ENCODE measurements at regions not wholly inside any gene's neighbourhood (a gene's known extent, or its start where the extent isn't known, plus 50 kb on each side); places are given as distances from the start of the nearest gene placed in this dataset.

DNA sequence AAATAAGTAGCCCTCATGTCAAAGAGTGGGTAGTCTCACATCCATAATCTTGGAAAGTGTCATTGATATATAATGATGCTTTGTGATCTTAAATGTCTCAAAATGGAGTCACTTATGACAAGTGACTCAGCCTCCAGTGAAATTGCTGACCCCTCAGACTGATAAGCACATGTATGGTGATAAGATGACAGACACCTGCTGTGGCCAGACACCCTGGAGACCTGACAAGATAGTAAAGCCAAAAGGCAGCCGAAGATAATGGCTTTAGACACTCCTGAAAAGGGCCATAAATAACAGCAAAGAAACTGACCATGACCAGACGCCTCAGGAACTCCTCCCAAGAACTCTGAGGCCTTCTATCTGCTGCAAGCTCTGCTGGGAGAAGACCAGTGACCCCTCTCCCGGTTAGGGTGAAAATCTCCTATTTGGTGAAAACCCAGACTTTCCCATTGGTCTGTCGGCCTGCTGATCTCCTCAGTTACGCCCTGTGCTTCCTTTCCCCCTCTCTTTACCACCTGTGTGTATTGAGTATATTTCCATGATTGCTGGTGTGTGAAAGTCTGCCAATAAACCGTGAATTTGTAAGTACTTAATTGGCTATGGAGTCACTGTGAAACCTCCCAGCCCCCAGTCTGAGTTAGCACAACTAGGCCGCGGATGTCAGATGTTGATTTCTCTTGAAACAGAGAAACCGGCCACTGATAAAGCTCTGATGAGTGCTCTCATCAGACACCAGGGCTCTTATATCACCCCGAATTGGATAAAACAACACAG, 226.7 kb upstream of the MYOCD start:
- DNase-seq (ENCODE audit: low spot score) = no peak

DNA sequence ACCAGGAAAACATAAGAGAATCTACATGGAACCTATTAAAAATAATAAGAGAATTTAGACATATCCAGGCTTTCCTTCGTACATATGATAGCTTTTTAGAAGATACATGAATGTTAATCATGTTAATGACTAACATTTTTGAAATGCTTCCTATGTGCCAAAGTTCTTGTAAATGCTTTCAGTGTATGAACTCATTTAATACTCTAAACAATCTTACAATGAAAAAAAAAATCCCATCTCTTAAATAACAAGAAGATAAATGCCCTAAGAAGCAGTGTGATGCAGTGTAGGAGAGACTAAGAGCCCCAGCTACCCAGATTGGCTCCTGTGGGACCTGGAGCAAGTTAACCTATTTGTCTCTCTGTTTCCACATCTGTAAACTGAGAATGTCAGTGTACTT, 220.4 kb upstream of the MYOCD start:
- no peak for DNase-seq (ENCODE audit: low spot score)

DNA sequence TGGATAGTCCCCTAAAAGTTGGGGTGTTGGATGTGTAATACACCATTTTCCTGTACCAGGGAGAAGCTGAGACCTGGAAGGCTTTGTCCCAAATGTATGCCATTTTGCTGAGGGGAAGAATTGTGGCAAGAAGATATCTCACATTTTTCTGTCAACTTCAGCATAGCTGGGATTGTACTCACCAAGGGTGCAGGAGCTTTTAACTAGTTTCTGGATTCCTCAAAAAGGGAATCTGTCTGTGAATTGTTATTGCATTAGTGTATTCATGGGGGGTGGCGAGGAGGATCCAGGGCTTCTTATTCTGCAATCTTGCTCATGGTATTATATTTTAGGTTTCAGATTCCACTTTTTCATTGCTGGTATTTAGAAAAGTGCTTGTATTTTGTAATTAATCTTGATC, 208.2 kb upstream of the MYOCD start:
- no peak for DNase-seq (ENCODE audit: low spot score)

DNA sequence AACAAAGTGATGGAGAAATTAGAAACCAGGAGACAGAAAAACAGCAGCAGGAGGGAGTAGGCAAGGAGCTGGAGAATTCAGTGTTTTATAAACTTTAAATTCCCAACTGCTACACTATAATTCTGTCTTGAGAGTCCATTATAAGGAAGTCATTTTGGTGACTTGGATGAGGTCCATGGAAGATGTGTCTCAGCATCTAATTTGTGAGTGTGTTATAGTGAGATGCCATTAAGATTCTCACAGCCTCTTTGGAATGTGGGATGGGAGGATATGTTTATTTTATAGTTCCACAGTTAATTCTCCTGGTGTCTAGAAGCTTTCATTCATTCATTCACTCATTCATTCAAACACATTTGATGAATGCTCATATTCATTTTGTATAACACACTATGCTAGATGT, 206.0 kb upstream of the MYOCD start:
- no peak for DNase-seq (ENCODE audit: low spot score)

DNA sequence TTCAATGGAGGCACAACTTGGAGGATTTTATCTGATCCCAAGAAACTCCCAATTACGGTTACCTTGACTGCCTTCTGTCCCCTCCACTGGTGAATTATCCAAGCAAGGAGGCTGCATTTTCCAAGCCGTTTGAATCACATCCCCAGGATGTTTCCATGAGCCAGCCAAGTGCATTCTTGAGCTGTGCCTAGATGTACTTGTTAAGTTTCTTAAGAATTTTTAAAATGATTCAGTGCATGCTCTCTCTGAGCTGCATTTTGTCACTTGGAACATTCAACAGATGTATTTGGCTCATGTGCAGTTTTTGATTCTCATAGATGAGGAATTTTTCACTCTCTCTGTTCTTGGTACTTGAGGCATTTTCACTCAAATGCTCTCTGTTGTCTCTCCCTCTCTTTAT, 202.6 kb upstream of the MYOCD start:
- no peak for DNase-seq (ENCODE audit: low spot score)

DNA sequence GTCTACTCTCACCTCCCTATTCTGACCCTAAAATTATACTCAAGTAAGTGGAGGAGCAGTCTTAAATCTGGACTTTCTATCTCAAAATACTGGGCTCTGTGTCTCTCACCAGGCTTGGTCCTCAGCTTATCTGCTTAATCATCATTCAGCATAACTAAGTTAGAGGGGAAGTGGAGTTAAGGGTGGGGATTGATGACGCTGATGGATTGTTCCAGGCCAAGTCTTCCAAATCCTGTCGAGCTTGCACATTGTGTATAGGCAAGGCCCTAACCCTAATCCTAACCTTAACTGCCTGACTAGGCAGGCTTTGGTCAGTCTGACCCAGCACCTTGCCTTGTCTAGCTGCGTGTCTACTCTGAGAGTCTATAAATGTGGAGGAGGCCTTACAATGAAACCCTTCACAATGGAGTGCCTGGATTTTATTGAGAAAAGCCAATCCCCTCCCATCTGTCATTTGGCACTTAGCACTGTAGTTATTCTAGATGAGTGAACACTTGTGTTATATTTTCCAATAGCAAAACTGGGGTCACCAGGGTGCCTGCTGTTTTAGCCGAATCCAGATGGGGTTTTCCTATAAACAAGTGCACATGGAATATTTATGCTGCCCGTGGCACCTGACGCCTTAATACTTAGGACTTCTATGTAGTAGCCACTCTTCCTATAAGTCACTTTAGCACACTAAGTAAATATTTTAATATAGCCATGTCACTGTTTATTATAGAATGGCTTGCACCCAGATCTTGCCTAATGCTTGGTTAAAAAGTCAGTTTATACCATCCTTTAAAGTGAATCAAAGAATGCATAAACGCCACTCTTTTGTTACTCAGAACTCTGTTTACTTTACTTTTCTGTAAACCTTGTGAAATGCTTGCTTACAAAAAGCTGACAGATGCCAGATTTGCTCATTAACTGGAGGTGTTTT, 193.2 kb upstream of the MYOCD start:
- no peak for DNase-seq (ENCODE audit: low spot score)

DNA sequence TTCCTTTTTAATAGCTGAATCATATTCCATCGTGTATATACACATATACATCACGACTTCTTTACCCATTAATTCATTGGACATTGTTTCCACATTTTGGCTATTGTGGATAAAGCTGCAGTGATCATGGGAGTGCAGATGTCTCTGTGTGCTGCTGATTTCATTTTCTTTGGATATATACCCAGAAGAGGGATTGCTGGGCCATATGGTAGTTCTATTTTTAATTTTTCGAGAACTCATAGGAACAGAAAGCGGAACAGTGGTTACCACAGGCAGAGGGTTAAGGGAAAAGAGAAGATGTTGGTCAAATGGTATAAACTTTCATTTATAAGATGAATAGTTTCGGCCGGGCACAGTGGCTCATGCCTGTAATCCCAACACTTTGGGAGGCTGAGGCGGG, 187.4 kb upstream of the MYOCD start:
- DNase-seq (ENCODE audit: low spot score) = no peak

DNA sequence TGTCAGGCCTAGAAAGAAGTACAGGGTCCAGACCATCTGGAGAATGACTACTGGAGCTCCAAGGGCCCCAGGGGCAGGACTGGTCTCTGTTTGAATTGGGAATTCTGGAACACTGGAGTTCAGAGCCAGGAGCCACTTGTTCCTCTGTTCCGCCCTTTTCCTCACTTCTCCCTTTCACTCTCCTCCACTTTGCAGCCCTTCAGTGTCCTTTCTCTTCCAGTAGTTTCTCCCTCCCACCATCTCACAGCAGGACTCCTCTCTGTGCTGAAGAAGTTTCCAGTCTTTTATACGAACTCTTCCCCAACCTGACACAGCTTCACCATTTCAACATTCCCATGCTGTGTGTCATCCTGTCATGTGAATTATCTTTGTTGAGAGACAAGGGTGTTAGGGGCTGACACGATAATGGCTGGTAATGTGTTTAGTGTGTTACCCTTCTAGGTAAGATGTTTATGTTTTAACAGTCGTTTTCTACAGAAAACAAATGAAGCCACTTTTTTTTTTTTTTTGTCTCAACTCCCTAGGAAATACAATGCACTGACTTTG, 180.3 kb upstream of the MYOCD start:
- no peak for DNase-seq (ENCODE audit: low spot score)

DNA sequence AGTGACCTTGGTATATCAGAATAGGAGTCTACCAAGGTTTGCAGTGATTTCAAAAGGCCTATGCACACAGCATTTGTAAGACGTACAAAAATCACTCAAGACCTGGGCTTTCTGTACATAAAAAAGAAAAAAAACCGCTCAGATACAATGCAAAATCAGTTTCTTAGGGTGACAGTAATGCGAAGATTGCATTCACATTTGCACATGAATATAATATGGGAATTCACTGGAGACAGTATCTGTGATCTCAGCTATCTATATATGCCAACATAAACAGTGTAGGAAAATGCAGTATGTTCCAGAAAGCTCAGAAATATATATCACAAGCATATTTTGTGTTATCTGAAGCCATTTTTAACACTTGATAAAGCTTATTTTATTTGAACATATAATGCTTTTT, 176.4 kb upstream of the MYOCD start:
- DNase-seq (ENCODE audit: low spot score) = no peak

DNA sequence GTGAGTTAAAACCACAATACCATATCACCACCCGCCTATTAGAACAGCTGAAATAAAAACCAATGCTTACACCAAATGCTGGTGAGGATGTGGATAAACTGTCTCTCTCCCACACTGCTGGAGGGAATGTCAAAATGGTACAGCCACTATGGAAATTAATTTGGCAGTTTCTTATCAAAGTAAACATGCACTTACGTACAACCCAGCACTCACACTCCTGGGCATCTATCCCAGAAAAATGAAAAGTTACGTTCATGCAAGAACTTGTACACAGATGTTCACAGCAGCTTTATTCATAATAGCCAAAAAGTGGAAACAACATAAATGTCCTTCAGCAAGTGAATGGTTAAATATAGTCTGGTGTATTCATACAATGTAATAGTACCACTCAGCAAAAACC, 173.2 kb upstream of the MYOCD start:
- no peak for DNase-seq (ENCODE audit: low spot score)

DNA sequence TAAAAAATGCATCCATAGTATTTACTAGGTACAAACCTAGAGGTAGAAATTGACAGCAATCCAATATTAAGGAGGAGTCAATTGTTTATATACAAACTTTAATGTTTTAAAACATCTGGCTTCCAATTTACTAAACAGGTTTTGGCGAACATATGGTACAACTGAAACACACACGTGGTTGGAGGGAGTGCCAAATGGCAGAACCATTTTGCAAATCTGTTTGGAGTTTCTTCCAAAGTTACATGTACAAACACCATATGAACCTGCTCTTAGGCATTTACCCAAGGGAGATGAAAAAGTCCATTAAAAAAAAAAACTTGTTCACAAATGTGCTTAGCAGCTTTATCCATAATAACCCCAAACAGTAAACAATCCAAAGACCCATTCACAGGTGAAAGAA, 159.8 kb upstream of the MYOCD start:
- DNase-seq (ENCODE audit: low spot score) = no peak

DNA sequence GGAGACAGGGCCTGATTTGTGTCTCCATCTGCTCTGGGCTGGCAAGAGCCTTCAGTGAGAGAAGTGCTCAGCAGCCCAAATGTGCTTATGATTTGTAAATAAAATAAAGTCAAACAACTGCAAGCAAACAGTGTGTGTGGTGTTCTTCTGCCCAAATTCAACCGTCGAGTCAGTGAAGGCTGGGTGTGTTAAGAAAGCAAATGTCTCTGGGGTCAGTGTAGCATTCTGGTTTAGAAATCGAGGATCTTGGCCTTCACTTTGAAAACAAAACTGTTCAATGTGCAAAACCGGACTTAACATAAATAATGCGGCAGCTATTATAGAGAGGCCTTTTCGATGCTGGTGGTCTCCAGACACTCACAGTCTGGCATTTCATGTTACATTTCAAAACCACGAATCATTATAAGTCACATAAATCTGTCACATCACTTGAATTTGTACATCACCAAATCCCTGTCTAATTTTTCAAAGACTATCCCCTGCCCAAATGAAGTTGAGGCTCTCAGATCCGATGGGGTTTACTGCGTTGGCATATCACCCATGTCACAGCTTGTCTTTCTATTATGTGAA, 158.6 kb upstream of the MYOCD start:
- DNase-seq (ENCODE audit: low spot score) = no peak

DNA sequence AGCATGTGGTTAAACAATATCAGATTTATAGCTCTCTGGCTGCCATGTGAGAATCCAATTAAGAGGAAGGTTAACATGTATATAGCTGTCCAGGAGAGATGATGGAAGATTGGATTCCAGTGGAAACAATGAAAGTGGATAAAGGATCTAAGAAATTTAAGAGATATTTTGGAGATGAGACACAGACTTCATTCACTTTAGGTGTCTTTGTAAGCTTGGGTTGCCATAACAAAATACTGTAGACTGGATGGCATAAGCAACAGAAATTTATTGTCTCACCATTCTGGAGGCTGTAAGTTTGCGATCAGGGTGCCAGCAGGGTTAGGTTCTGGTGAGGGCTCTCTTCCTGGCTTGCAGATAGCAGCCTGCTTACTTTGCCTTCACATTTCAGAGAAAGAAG, 155.9 kb upstream of the MYOCD start:
- no peak for DNase-seq (ENCODE audit: low spot score)

DNA sequence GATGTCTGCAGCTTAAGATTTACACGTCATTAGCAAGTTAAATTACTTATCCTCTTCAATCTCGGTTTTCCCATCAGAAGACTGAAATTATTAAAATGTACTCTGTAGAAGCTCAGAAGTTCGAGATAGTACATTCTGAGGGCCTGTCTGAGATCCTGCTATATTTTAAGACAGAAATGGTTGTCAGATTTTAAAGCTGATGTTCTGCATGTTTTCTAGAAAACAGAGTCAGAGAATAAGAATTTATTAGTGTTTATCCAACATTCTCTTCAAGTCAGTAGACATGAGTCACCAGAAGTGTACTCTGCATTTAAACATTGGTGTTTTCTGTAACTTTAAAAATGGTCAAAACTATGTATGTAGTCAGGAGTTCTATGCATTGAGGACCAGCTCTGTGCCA, 155.2 kb upstream of the MYOCD start:
- DNase-seq (ENCODE audit: low spot score) = no peak

DNA sequence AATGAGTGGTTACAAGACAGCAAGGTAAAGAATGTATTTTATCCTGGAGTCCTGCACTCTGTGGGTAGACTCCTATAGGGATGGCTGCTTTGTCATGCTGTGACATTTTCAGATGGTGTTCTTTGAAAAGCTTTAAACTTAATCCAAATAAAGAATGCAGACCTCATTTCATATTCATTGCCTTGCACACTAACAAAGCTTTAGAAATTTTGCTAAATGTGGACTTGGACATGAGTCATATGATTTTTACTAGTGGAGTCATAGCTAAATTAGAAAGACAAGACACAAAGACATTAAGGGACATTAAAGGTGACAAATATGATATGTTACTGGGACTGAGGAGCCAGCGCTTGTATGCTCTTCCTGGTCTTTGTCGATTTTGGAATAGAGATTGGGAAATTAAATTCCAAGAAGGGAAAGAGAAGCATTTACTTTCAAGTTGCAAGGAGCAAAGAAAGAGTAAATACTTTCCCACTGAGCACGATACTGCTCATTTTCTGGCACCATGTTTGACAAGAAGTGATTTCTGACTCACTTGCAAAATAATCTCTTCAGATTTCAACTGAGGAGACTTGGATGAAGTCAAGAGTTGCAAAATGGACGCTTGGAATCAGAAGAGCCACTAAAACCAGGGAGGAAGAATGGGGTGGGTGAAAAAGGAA, 152.9 kb upstream of the MYOCD start:
- no peak for DNase-seq (ENCODE audit: low spot score)

DNA sequence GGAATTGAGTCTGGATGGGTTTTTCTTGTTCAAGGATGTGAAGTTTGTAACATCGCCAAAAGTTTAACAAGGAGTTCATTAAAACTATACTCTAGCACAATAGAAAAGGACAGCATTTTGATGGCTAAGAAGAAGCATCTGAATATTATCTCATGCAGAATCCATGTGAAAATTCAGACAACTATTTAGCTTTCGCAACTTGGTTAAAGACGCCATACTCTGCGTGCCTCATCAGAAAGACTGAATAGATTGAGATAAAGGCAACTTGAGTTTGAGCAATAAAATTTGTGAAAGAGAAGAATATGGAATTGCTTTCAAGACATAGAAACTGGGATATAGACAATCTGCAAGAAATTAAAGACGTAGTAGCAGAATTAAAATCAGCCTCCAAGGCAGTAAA, 151.1 kb upstream of the MYOCD start:
- no peak for DNase-seq (ENCODE audit: low spot score)

DNA sequence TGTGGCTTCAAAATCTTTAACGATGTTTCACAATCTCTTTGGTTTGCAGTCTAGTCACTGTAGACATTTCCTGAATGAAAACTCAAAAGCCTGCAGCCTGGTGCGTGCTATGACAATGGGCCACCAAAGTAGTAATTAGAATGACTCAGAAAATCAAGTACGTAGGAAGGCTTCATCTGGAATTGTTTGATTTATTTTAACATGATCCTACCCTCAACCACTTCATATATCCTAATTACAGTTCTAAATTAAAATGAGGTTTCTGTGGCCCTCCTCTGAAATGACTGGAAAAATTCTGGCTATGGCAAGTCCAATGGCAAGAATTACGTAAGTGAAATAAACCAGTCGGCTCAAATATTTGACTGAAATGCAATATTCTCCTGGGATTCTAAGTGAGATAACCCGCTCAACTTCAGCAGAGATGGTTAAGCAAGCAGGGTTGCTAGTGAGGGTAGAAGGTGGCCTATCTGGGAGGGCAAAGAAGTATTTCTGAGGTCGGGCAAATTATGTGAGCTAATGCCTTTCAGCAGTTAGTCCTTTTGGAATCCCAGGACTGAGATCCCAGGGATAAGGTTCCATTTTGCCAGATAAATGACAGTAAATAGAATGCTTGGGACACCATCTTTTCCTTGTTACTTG, 145.6 kb upstream of the MYOCD start:
- no peak for DNase-seq (ENCODE audit: low spot score)

DNA sequence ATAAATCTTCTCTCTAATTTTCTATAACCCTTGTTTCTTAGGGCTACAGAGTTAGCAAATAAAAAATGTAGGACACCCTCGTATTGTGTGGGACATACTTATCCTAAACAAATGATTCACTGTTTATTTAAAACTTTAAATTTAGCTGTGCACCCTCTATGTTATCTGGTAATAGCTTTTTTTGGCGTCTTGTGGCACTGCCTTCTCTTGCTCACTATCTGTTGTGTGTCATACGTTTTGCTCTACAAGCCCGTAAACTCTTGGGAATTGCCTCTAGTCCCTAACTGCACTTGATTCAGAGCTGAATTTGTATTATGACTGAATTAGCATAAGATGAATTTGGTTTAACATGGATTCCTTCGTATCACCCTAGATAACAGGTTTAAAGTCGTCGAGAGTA, 144.3 kb upstream of the MYOCD start:
- DNase-seq (ENCODE audit: low spot score) = no peak

DNA sequence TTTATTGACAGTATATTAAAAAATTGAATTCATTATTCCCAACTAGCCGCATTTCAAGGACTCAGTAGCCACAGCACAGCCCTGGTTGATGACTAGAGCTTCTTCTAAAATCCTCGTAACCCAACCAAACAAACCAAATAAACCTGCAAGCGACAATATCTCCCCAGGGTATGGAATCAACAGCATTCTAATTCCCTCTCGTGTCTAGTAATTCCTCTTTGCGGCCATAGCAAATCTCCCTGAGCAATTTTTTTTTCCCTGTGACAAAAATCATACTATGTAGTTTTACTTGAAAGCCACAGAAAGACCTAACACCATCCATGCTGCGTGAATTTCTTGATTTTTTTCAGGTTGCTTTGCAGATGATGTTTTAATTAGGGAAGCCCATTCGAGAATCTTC, 143.4 kb upstream of the MYOCD start:
- no peak for DNase-seq (ENCODE audit: low spot score)

DNA sequence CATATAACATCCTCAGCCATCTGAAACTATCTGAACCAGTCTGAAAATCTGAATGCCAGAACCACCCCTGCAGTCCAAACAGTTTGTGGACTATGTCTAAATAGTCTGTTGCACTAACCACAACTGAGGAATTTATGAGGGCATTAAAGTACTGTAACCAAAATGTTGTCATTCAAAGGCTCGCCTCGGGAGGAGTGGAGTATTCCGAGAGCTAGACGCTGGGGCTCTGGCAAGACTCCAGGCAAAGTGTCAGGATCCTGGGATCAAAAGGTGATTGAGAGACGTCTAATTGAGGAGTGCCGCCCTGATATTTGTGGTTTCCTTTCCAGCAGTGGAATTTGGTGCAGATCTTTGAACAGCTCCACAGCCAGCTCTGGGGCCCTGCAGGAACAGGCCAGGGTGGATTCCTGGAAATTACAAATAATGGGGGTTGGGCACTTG, 142.9 kb upstream of the MYOCD start:
- no peak for DNase-seq (ENCODE audit: low spot score)

DNA sequence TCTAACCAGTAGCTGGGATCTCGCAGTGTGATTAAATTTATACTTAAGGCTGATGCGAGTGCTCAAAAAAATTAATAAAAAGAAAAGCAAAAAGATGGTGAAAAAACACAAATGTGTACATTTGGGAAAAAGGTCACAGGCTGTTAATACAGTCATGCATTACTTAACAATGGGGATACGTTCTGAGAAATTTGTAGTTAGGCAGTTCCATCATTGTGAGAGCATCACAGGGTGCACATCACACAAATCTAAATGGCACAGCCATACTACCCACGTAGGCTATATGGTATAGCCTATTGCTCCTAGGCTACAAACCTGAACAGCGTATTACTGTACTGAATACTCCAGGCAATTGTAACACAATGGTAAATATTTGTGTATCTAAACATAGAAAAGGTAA, 142.4 kb upstream of the MYOCD start:
- no peak for DNase-seq (ENCODE audit: low spot score)

DNA sequence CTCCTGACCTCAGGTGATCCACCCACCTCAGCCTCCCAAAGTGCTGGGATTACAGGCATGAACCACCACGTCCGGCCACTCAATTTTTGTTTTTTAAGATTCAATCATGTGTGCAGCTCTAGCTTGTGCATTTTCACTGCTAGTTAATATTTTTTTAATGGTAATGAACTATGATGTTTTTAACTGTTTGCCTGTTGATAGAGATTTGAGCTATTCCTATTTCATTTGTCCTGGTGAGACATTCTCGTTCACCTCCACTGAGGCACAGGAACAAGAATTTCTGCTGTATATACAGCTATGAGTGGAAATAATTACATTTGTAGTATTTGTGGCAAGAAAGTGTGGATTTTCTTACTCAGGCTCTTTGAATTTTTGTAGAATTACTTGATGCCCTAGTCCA, 137.7 kb upstream of the MYOCD start:
- no peak for DNase-seq (ENCODE audit: low spot score)
